A673 (cell line): ENCODE measurements at regions not wholly inside any gene's neighbourhood (a gene's known extent, or its start where the extent isn't known, plus 50 kb on each side); places are given as distances from the start of the nearest gene placed in this dataset.

ENCODE experiments used
- BruUV-seq: library from RNA; stranded (reverse); fragments of 400-500 nt; replicated peaks from 2 replicates; lab custom pipeline; 2021; lab: Mats Ljungman, UMichigan
- CTCF ChIA-PET: fragments of 300-600 bp; sonication (Branson Sonifier 250); formaldehyde crosslinking; loops from one replicate; lab custom pipeline; 2022; ENCODE audit warnings: antibody characterized with exemption; lab: Charles Lee
- POLR2A ChIA-PET: fragments of 300-600 bp; sonication (Branson Sonifier 250); formaldehyde crosslinking; loops from one replicate; lab custom pipeline; 2022; ENCODE audit warnings: antibody characterized with exemption; ENCODE audit not compliant: low non-redundant PET; lab: Charles Lee
- DNase-seq: peaks from one replicate; pipeline ENCODE4 v3.0.0-alpha.2; 2015; ENCODE audit warnings: low spot score
- H3K27ac ChIP-seq: fragments of 200-600 bp; sonication (generic); 2 replicates; pipeline ENCODE4 v1.5.1; 2016; ENCODE audit warnings: mixed run types, low read depth, mild to moderate bottlenecking, mixed read lengths, antibody characterized with exemption, low read length; ENCODE audit not compliant: poor library complexity, severe bottlenecking
- H3K27me3 ChIP-seq: fragments of 200-600 bp; sonication (generic); replicated peaks from 2 replicates; pipeline ENCODE4 v1.6.1; 2017; ENCODE audit warnings: mixed run types, low read depth, mild to moderate bottlenecking, mixed read lengths, antibody characterized with exemption, low read length; ENCODE audit not compliant: insufficient read depth, poor library complexity
- H3K36me3 ChIP-seq: fragments of 200-600 bp; sonication (generic); 2 replicates; pipeline ENCODE4 v1.6.1; 2016; ENCODE audit warnings: mixed run types, mild to moderate bottlenecking, mixed read lengths, antibody characterized with exemption, low read length; ENCODE audit not compliant: insufficient read depth, poor library complexity, severe bottlenecking
- H3K4me1 ChIP-seq: fragments of 200-600 bp; sonication (generic); 2 replicates; pipeline ENCODE4 v1.6.1; 2017; ENCODE audit warnings: mixed run types, mild to moderate bottlenecking, mixed read lengths, antibody characterized with exemption, low read length; ENCODE audit not compliant: insufficient read depth, poor library complexity, severe bottlenecking
- H3K4me3 ChIP-seq: fragments of 200-600 bp; sonication (generic); 2 replicates; pipeline ENCODE4 v1.5.1; 2016; ENCODE audit warnings: low read depth, mixed run types, mild to moderate bottlenecking, mixed read lengths, low read length; ENCODE audit not compliant: poor library complexity, severe bottlenecking
- H3K9me3 ChIP-seq: fragments of 200-600 bp; sonication (generic); 2 replicates; pipeline ENCODE4 v1.6.1; 2016; ENCODE audit warnings: mixed run types, low read depth, mild to moderate bottlenecking, mixed read lengths, antibody characterized with exemption, low read length; ENCODE audit not compliant: poor library complexity, severe bottlenecking
- CTCF ChIP-seq: fragments of 300-800, 200-600 bp; sonication (generic); conservative IDR thresholded peaks from 2 replicates; pipeline ENCODE4 v1.5.1; 2017; ENCODE audit warnings: low read depth, mild to moderate bottlenecking, antibody characterized with exemption, low read length, moderate library complexity, mixed read lengths
- EZH2 ChIP-seq: fragments of 200-600 bp; sonication (generic); IDR thresholded peaks from 2 replicates; pipeline ENCODE4 v1.6.1; 2017; ENCODE audit warnings: borderline replicate concordance, low read depth, mild to moderate bottlenecking, mixed read lengths, antibody characterized with exemption, low read length; ENCODE audit not compliant: poor library complexity, severe bottlenecking
- intact Hi-C: fragments of 100-400 bp; cut with micrococcal nuclease; formaldehyde crosslinking; loops from one replicate; pipeline ENCODE4 v1.10.0; 2022; ENCODE audit not compliant: unreplicated experiment

DNA sequence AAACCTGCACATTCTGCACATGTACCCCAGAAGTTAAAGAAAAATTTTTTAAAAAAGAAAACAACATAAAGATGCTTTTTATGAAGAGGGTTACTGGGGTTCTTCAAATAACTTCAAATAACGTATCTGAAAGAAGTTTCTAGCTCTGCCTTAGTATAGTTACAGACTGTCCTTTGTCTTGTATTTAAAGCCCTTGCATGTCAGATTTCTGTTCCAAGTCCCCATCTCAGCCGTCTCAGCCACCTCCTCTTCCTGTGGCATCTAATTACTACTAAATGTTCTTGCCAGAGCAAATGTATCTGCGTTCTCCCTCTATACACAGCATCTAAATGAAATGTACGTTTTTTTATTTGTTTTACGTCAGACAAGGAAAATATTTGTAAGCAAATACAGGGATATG, 89.4 kb upstream of the AKR1E2 start:
- no peak for DNase-seq
- no peak for TF ChIP-seq EZH2
- TF ChIP-seq CTCF = no peak
- H3K9me3 ChIP-seq = no peaks in the 10 kb centered on the region
- ChIA-PET POLR2A (no interaction called here), CTCF (no interaction called here)
- no peak overlapping the region for H3K27ac ChIP-seq
- no peak overlapping the region for H3K4me3 ChIP-seq
- H3K4me1 ChIP-seq = no peaks in the 10 kb centered on the region
- BruUV-seq = no TSS peak
- H3K36me3 ChIP-seq = no peaks in the 10 kb centered on the region
- intact Hi-C loops = loop anchor here (10.0 kb wide), 1 partner anchor 1848 kb away; the partner anchor contains the start of gene PRKCQ
- no peaks in the 10 kb centered on the region for H3K27me3 ChIP-seq

DNA sequence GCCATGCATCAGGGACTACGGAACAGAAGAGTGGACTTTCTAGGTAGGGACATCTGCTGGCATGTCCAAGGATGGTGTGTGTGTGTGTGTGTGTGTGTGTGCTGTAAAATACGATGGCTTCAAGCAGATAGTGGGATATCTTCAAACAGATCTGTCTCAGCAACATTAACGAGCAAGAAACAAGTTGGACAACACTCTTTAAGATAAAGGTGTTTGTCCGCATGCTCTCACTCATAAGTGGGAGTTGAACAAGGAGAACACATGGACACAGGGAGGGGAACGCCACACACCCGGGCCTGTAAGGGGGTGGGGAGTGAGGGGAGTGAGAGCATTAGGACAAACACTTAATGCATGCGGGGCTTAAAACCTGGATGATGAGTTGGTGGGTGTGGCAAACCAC, 89.8 kb upstream of the AKR1E2 start:
- intact Hi-C loops = loop anchor here (10.0 kb wide), 1 partner anchor 1849 kb away; the partner anchor contains the start of gene PRKCQ
- ChIA-PET POLR2A (no interaction called here), CTCF (no interaction called here)
- DNase-seq = no peak
- no peak overlapping the region for H3K27ac ChIP-seq
- H3K9me3 ChIP-seq = no peaks in the 10 kb centered on the region
- TF ChIP-seq CTCF = no peak
- TF ChIP-seq EZH2 = no peak
- BruUV-seq = no TSS peak
- H3K4me3 ChIP-seq = no peak overlapping the region
- H3K36me3 ChIP-seq = no peaks in the 10 kb centered on the region
- no peaks in the 10 kb centered on the region for H3K27me3 ChIP-seq
- no peaks in the 10 kb centered on the region for H3K4me1 ChIP-seq

GRCh38 chr10:4733843-4734224, 92.2 kb upstream of the AKR1E2 start:
- Histone ChIP-seq H3K9me3 (no peaks in the 10 kb centered on the region), H3K4me1 (no peaks in the 10 kb centered on the region), H3K27ac (no peak overlapping the region), H3K27me3 (no peaks in the 10 kb centered on the region), H3K4me3 (no peak overlapping the region), H3K36me3 (no peaks in the 10 kb centered on the region)
- POLR2A ChIA-PET = no interaction called here
- CTCF ChIA-PET = no interaction called here
- BruUV-seq = no TSS peak
- no peak for DNase-seq
- intact Hi-C loops = loop anchor here (10.0 kb wide), 1 partner anchor 1851 kb away; the partner anchor contains the start of gene PRKCQ
- TF ChIP-seq CTCF = no peak
- no peak for TF ChIP-seq EZH2
